ENCODE measurements at regions not wholly inside any gene's neighbourhood (a gene's known extent, or its start where the extent isn't known, plus 50 kb on each side); places are given as distances from the start of the nearest gene placed in this dataset.
"Not testable (repeated sequence)": the region's sequence is repeated elsewhere in the genome, so short reads cannot be mapped to it uniquely, and the experiment has no call there.

GRCh38 chr4:9691238-9692065, 90.0 kb upstream of the DRD5 start:
- Histone ChIP-seq H3K4me3 (peak overlapping the region; percentile 53 to 67 (median 58)), H3K9me3 (no peaks in the 10 kb centered on the region), H3K27me3 (no peaks in the 10 kb centered on the region), H3K4me1 (peaks cover 0 to 11% (median 6%) of the 10 kb centered on the region in 4 donors), H3K27ac (peak overlapping the region; percentile 73 to 87 (median 83)), H3K36me3 (no peaks in the 10 kb centered on the region)
- 0 to 2% (median 1%) methylated on average over 31 to 54 of the region's 56 CpGs for WGBS, 5 donors
- intact Hi-C loops (cut with DNase I; ENCODE audit: low total_unique reads) = loop anchor here (10.0 kb wide), 1 partner anchor 333 kb away; the partner anchor contains the start of gene SLC2A9
- DNase-seq = peak; percentile 96 to 99
- TF ChIP-seq CTCF (IDR thresholded peaks at IDR 0.05) = no peak
- peak in 1 of 3 donors; percentile 38 for TF ChIP-seq POLR2AphosphoS5 (IDR thresholded peaks at IDR 0.05)
- TF ChIP-seq POLR2A (IDR thresholded peaks at IDR 0.05) = no peak

- H3K36me3 ChIP-seq, H3K27ac ChIP-seq, H3K9me3 ChIP-seq, DNase-seq, H3K4me3 ChIP-seq, H3K27me3 ChIP-seq: not testable (repeated sequence)
- H3K4me1 ChIP-seq = peaks cover 0 to 11% (median 6%) of the 10 kb centered on the region in 4 donors
- intact Hi-C loops (cut with DNase I; ENCODE audit: low total_unique reads) = loop anchor here (10.0 kb wide), 1 partner anchor 332 kb away; the partner anchor contains the start of gene SLC2A9
- 65 to 76% (median 74%) methylated on average over 5 of the region's 5 CpGs for WGBS, 5 donors
These were observed 88.5 kb upstream of the DRD5 start for GRCh38 chr4:9692791-9693491.

GRCh38 chr4:9694403-9694802, 87.0 kb upstream of the DRD5 start:
- not testable (repeated sequence) for H3K36me3 ChIP-seq, H3K9me3 ChIP-seq, H3K27ac ChIP-seq, H3K4me3 ChIP-seq, H3K27me3 ChIP-seq, DNase-seq
- 81 to 85% (median 83%) methylated on average over 6 to 7 of the region's 7 CpGs for WGBS, 5 donors
- intact Hi-C loops (cut with DNase I; ENCODE audit: low total_unique reads) = loop anchor here (10.0 kb wide), 1 partner anchor 330 kb away; the partner anchor contains the start of gene SLC2A9
- peaks cover 0 to 11% (median 6%) of the 10 kb centered on the region in 4 donors for H3K4me1 ChIP-seq

GRCh38 chr4:9695994-9696393, 85.4 kb upstream of the DRD5 start:
- not testable (repeated sequence) for H3K36me3 ChIP-seq, H3K9me3 ChIP-seq, H3K4me3 ChIP-seq, H3K27ac ChIP-seq, H3K27me3 ChIP-seq, H3K4me1 ChIP-seq
- 19 to 58% (median 27%) methylated on average over 4 of the region's 4 CpGs for WGBS, 5 donors
- TF ChIP-seq CTCF (IDR thresholded peaks at IDR 0.05) = peak in 4 of 7 experiments; percentile 18 to 39 (median 36)
- intact Hi-C loops (cut with DNase I; ENCODE audit: low total_unique reads) = loop anchor here (10.0 kb wide), 1 partner anchor 329 kb away; the partner anchor contains the start of gene SLC2A9
- peak; percentile 57 to 66 for DNase-seq

- not testable (repeated sequence) for H3K4me1 ChIP-seq, H3K9me3 ChIP-seq, H3K27ac ChIP-seq, DNase-seq, H3K36me3 ChIP-seq, H3K4me3 ChIP-seq, H3K27me3 ChIP-seq
- intact Hi-C loops (cut with DNase I; ENCODE audit: low total_unique reads) = loop anchor here (10.0 kb wide), 1 partner anchor 328 kb away; the partner anchor contains the start of gene SLC2A9
- WGBS, 5 donors = 76 to 87% (median 84%) methylated on average over 4 to 5 of the region's 5 CpGs
These were observed 84.9 kb upstream of the DRD5 start for GRCh38 chr4:9696561-9696960.

- H3K4me3 ChIP-seq; H3K9me3 ChIP-seq; H3K4me1 ChIP-seq; H3K27me3 ChIP-seq; intact Hi-C loops (cut with DNase I; ENCODE audit: low total_unique reads); H3K27ac ChIP-seq; H3K36me3 ChIP-seq; DNase-seq: not testable (repeated sequence)
- 76 to 86% (median 78%) methylated on average over 6 of the region's 6 CpGs for WGBS, 5 donors
These were observed 79.4 kb upstream of the DRD5 start for GRCh38 chr4:9702019-9702418.

- peaks cover 0 to 11% (median 5%) of the 10 kb centered on the region in 4 donors for H3K4me1 ChIP-seq
- DNase-seq; H3K27me3 ChIP-seq; H3K9me3 ChIP-seq; H3K27ac ChIP-seq; intact Hi-C loops (cut with DNase I; ENCODE audit: low total_unique reads); H3K4me3 ChIP-seq; H3K36me3 ChIP-seq: not testable (repeated sequence)
- WGBS, 5 donors = 93 to 97% (median 94%) methylated on average over 8 to 9 of the region's 9 CpGs
These were observed 78.7 kb upstream of the DRD5 start for GRCh38 chr4:9702696-9703095.

Measured in stomach (tissue), 8 donors.